HG03575 (cell line): ENCODE measurements at regions not wholly inside any gene's neighbourhood (a gene's known extent, or its start where the extent isn't known, plus 50 kb on each side); places are given as distances from the start of the nearest gene placed in this dataset.
"Not testable (repeated sequence)": the region's sequence is repeated elsewhere in the genome, so short reads cannot be mapped to it uniquely, and the experiment has no call there.

Experiments used
- ATAC-seq: cut with Tn5 transposase; IDR thresholded peaks from one replicate; pipeline ENCODE4 v1.9.1; 2021; ENCODE audit not compliant: unreplicated experiment, insufficient number of reproducible peaks, low FRiP score; ENCODE audit errors: extremely low read depth

- no peak for ATAC-seq
Measured at GRCh38 chr15:93382200-93382820, 293.3 kb upstream of the RGMA start.

- no peak for ATAC-seq
Measured at GRCh38 chr15:93378558-93378957, 289.5 kb upstream of the RGMA start.

GRCh38 chr15:93372865-93373223, 283.8 kb upstream of the RGMA start:
- no peak for ATAC-seq

- no peak for ATAC-seq
Measured at GRCh38 chr15:93372208-93372864, 283.3 kb upstream of the RGMA start.

GRCh38 chr15:93366387-93367100, 277.5 kb upstream of the RGMA start:
- no peak for ATAC-seq

- ATAC-seq = no peak
Measured at GRCh38 chr15:93362821-93363220, 273.8 kb upstream of the RGMA start.

- no peak for ATAC-seq
Measured at GRCh38 chr15:93362203-93362602, 273.2 kb upstream of the RGMA start.

GRCh38 chr15:93361703-93362102, 272.7 kb upstream of the RGMA start:
- ATAC-seq = no peak

GRCh38 chr15:93360976-93361375, 272.0 kb upstream of the RGMA start:
- ATAC-seq = no peak

- no peak for ATAC-seq
Measured at GRCh38 chr15:93360318-93360717, 271.3 kb upstream of the RGMA start.

- ATAC-seq = no peak
Measured at GRCh38 chr15:93359425-93360131, 270.6 kb upstream of the RGMA start.

GRCh38 chr15:93359060-93359408, 270.0 kb upstream of the RGMA start:
- ATAC-seq = no peak

- no peak for ATAC-seq
Measured at GRCh38 chr15:93358166-93359059, 269.4 kb upstream of the RGMA start.

GRCh38 chr15:93348711-93349545, 259.9 kb upstream of the RGMA start:
- no peak for ATAC-seq

- ATAC-seq = no peak
Measured at GRCh38 chr15:93347986-93348385, 259.0 kb upstream of the RGMA start.

GRCh38 chr15:93345981-93346380, 257.0 kb upstream of the RGMA start:
- no peak for ATAC-seq

- not testable (repeated sequence) for ATAC-seq
Measured at GRCh38 chr15:93343402-93343801, 254.4 kb upstream of the RGMA start.

GRCh38 chr15:93341164-93341563, 252.2 kb upstream of the RGMA start:
- ATAC-seq = no peak
